ENCODE measurements at regions not wholly inside any gene's neighbourhood (a gene's known extent, or its start where the extent isn't known, plus 50 kb on each side); places are given as distances from the start of the nearest gene placed in this dataset.

GRCh38 chr12:31785318-31785717 lies 56.5 kb upstream of the AMN1 start:
- no peaks in the 10 kb centered on the region for H3K27me3 ChIP-seq
- DNase-seq (ENCODE audit: low spot score) = no peak
- H3K27ac ChIP-seq = no peak overlapping the region
- no peak overlapping the region for H3K9ac ChIP-seq
- no peak overlapping the region for H3K4me3 Mint-ChIP-seq
- no peaks in the 10 kb centered on the region for H3K9me3 Mint-ChIP-seq
- no peak overlapping the region for H3K4me2 ChIP-seq
- no peaks in the 10 kb centered on the region for H3K79me2 ChIP-seq (ENCODE audit: low read depth)
- H3K36me3 ChIP-seq = no peaks in the 10 kb centered on the region
- H3F3A ChIP-seq (ENCODE audit: low read depth) = no peaks in the 10 kb centered on the region
- TF ChIP-seq CTCF (IDR thresholded peaks at IDR 0.05) (no peak), EZH2phosphoT487 (IDR thresholded peaks at IDR 0.05) (no peak), EZH2 (IDR thresholded peaks at IDR 0.05) (no peak)
- no peaks in the 10 kb centered on the region for H3K9me3 ChIP-seq (ENCODE audit: low read depth)
- H3K4me1 Mint-ChIP-seq = no peaks in the 10 kb centered on the region
- no peak overlapping the region for H2AFZ ChIP-seq (replicated peaks)
- H3K27ac Mint-ChIP-seq = no peak overlapping the region
- H3K27me3 Mint-ChIP-seq (ENCODE audit: insufficient read depth, low read depth) = no peaks in the 10 kb centered on the region
- no peaks in the 10 kb centered on the region for H3K36me3 Mint-ChIP-seq
- H4K20me1 ChIP-seq (ENCODE audit: low read depth) = no peaks in the 10 kb centered on the region
- no peak overlapping the region for H3K4me3 ChIP-seq
- H3K4me1 ChIP-seq = no peaks in the 10 kb centered on the region

- no peak overlapping the region for H3K4me3 Mint-ChIP-seq
- Histone ChIP-seq H3K27ac (no peak overlapping the region), H3K79me2 (ENCODE audit: low read depth) (no peaks in the 10 kb centered on the region), H2AFZ (replicated peaks) (peak overlapping the region; percentile 63), H3K27me3 (no peaks in the 10 kb centered on the region), H3K9ac (no peak overlapping the region), H3K9me3 (ENCODE audit: low read depth) (no peaks in the 10 kb centered on the region), H3K4me2 (no peak overlapping the region), H3K4me1 (no peaks in the 10 kb centered on the region), H3F3A (ENCODE audit: low read depth) (no peaks in the 10 kb centered on the region), H3K36me3 (no peaks in the 10 kb centered on the region), H4K20me1 (ENCODE audit: low read depth) (no peaks in the 10 kb centered on the region), H3K4me3 (no peak overlapping the region)
- no peaks in the 10 kb centered on the region for H3K4me1 Mint-ChIP-seq
- no peak for DNase-seq (ENCODE audit: low spot score)
- no peaks in the 10 kb centered on the region for H3K36me3 Mint-ChIP-seq
- H3K9me3 Mint-ChIP-seq = no peaks in the 10 kb centered on the region
- TF ChIP-seq EZH2 (IDR thresholded peaks at IDR 0.05) = no peak
- TF ChIP-seq EZH2phosphoT487 (IDR thresholded peaks at IDR 0.05) = no peak
- no peak for TF ChIP-seq CTCF (IDR thresholded peaks at IDR 0.05)
- no peaks in the 10 kb centered on the region for H3K27me3 Mint-ChIP-seq (ENCODE audit: insufficient read depth, low read depth)
- H3K27ac Mint-ChIP-seq = no peak overlapping the region
Observed at GRCh38 chr12:31783996-31784645, 55.3 kb upstream of the AMN1 start.

GRCh38 chr12:31783556-31783955 lies 54.7 kb upstream of the AMN1 start:
- Mint-ChIP-seq H3K9me3 (no peaks in the 10 kb centered on the region), H3K27me3 (ENCODE audit: insufficient read depth, low read depth) (no peaks in the 10 kb centered on the region), H3K4me1 (no peaks in the 10 kb centered on the region), H3K4me3 (no peak overlapping the region), H3K36me3 (no peaks in the 10 kb centered on the region), H3K27ac (no peak overlapping the region)
- peak overlapping the region; percentile 63 for H2AFZ ChIP-seq (replicated peaks)
- no peaks in the 10 kb centered on the region for H3K4me1 ChIP-seq
- no peak overlapping the region for H3K4me3 ChIP-seq
- no peaks in the 10 kb centered on the region for H3K9me3 ChIP-seq (ENCODE audit: low read depth)
- H3F3A ChIP-seq (ENCODE audit: low read depth) = no peaks in the 10 kb centered on the region
- H4K20me1 ChIP-seq (ENCODE audit: low read depth) = no peaks in the 10 kb centered on the region
- H3K79me2 ChIP-seq (ENCODE audit: low read depth) = no peaks in the 10 kb centered on the region
- no peak overlapping the region for H3K4me2 ChIP-seq
- H3K27ac ChIP-seq = no peak overlapping the region
- no peaks in the 10 kb centered on the region for H3K36me3 ChIP-seq
- no peak for DNase-seq (ENCODE audit: low spot score)
- H3K9ac ChIP-seq = no peak overlapping the region
- no peaks in the 10 kb centered on the region for H3K27me3 ChIP-seq
- TF ChIP-seq EZH2phosphoT487 (IDR thresholded peaks at IDR 0.05) (no peak), CTCF (IDR thresholded peaks at IDR 0.05) (no peak), EZH2 (IDR thresholded peaks at IDR 0.05) (no peak)

Data from neural progenitor cell (in vitro differentiated cells).